Type B pancreatic cell (in vitro differentiated cells): ENCODE measurements at regions not wholly inside any gene's neighbourhood (a gene's known extent, or its start where the extent isn't known, plus 50 kb on each side); places are given as distances from the start of the nearest gene placed in this dataset.

Source experiments
- DNase-seq: peaks from one replicate; pipeline ENCODE4 v3.0.0; 2021; ENCODE audit warnings: mixed read lengths; ENCODE audit not compliant: unreplicated experiment; ENCODE audit errors: extremely low spot score
- H3K27ac Mint-ChIP-seq: 2 replicates; pipeline ENCODE4 v1.8.0; 2021; ENCODE audit warnings: mild to moderate bottlenecking, mixed read lengths
- H3K27me3 Mint-ChIP-seq: 2 replicates; pipeline ENCODE4 v1.8.0; 2021; ENCODE audit warnings: mixed read lengths
- H3K36me3 Mint-ChIP-seq: 2 replicates; pipeline ENCODE4 v1.8.0; 2021; ENCODE audit warnings: mixed read lengths
- H3K4me1 Mint-ChIP-seq: one replicate; pipeline ENCODE4 v1.8.0; 2021; ENCODE audit warnings: mixed read lengths; ENCODE audit not compliant: unreplicated experiment
- H3K4me3 Mint-ChIP-seq: 2 replicates; pipeline ENCODE4 v1.8.0; 2021; ENCODE audit warnings: mild to moderate bottlenecking, mixed read lengths
- H3K9me3 Mint-ChIP-seq: 2 replicates; pipeline ENCODE4 v1.8.0; 2021; ENCODE audit warnings: mixed read lengths
- TF ChIP-seq, protein P1 (sequence below): fragments of 200-600 bp; sonication (generic); conservative IDR thresholded peaks from 2 replicates; pipeline ENCODE4 v1.5.0; 2021; ENCODE audit warnings: antibody characterized with exemption, mild to moderate bottlenecking

DNA sequence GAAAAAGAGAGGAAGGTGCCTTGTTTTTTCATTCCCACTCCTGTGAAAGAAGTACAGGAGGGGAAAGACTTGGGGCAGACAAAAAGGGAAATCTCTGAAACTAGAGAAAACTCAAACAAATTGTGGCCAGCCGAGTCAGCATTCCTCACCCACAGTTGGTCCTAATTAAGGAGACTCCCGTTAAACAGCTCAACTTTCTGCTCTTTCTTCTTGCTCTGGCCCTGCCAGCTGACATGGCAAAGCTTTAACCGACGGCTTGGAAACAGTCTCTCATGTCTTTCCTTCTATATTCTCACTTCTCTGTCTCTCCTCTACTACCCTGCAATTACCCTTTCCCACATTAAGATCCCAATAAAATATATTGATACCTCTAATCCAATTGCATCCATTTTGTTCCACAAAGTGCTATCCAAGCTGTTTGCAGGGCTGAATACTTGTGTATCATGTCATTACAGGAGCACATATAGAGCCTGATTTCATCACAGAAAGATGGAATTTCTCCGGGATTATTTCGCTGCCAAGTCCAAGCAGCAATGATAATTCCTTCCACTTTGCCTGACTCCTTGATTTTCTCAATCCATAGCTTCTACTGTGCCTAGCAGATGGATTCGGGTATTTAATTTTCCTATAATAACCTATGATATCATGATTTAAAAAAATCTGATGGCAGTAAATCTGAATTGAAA lies 65.4 kb upstream of the IPO9 start:
- H3K36me3 Mint-ChIP-seq, result no peaks in the 10 kb centered on the region
- no peak for DNase-seq
- peak overlapping the region; percentile 4 for H3K27ac Mint-ChIP-seq
- no peaks in the 10 kb centered on the region for H3K9me3 Mint-ChIP-seq
- no peaks in the 10 kb centered on the region for H3K27me3 Mint-ChIP-seq
- peaks cover 59% of the 10 kb centered on the region for H3K4me1 Mint-ChIP-seq
- TF ChIP-seq, protein P1, sequence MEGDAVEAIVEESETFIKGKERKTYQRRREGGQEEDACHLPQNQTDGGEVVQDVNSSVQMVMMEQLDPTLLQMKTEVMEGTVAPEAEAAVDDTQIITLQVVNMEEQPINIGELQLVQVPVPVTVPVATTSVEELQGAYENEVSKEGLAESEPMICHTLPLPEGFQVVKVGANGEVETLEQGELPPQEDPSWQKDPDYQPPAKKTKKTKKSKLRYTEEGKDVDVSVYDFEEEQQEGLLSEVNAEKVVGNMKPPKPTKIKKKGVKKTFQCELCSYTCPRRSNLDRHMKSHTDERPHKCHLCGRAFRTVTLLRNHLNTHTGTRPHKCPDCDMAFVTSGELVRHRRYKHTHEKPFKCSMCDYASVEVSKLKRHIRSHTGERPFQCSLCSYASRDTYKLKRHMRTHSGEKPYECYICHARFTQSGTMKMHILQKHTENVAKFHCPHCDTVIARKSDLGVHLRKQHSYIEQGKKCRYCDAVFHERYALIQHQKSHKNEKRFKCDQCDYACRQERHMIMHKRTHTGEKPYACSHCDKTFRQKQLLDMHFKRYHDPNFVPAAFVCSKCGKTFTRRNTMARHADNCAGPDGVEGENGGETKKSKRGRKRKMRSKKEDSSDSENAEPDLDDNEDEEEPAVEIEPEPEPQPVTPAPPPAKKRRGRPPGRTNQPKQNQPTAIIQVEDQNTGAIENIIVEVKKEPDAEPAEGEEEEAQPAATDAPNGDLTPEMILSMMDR, result no peak
- peak overlapping the region; percentile 50 for H3K4me3 Mint-ChIP-seq

DNA sequence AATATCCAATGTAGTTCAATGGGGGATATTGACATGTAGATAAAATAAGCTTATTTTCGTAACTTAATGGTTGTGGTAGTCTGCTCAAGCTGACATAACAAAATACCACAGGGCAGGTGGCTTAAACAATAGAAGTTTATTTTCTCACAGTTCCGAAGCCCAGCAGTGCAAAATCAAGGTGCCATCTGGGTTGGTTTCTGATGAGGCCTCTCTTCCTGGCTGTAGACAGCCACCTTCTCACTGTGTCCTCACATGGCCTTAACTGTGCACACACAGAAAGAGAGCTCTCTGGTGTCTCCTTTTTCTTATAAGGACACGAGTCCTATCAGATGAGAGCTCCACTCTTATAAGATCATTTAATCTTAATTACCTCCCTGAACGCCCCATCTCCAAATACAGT lies 64.8 kb upstream of the IPO9 start:
- no peaks in the 10 kb centered on the region for H3K36me3 Mint-ChIP-seq
- H3K4me1 Mint-ChIP-seq, result peaks cover 54% of the 10 kb centered on the region
- TF ChIP-seq, protein P1, result no peak
- H3K9me3 Mint-ChIP-seq, result no peaks in the 10 kb centered on the region
- no peak for DNase-seq
- H3K4me3 Mint-ChIP-seq, result no peak overlapping the region
- H3K27ac Mint-ChIP-seq, result no peak overlapping the region
- no peaks in the 10 kb centered on the region for H3K27me3 Mint-ChIP-seq

DNA sequence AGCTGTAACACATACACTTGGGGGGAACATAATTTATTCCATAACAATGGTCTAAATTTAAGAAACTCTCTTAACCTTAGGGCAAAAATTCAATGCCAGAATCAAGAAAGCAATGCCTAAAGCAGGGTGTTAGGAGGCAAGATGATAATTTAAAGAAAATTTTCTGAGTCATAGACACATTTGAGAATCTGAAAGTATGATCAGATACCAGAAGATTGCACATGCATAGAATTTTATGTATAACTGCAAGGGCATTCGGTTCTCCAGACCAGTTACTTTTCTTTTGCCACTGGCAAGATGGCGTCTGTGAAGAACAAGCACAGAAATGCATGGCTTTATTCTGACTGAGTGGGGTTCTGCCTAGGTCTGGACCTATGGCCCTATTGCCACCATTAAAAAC lies 64.4 kb upstream of the IPO9 start:
- Mint-ChIP-seq H3K4me3 (no peak overlapping the region), H3K36me3 (peaks cover 3% of the 10 kb centered on the region), H3K4me1 (peaks cover 50% of the 10 kb centered on the region), H3K27ac (no peak overlapping the region), H3K27me3 (no peaks in the 10 kb centered on the region), H3K9me3 (no peaks in the 10 kb centered on the region)
- no peak for DNase-seq
- TF ChIP-seq, protein P1, result no peak

- Mint-ChIP-seq H3K4me1 (peaks cover 35% of the 10 kb centered on the region), H3K9me3 (peaks cover 8% of the 10 kb centered on the region)
Observed at GRCh38 chr1:201766131-201766866, 62.7 kb upstream of the IPO9 start.

DNA sequence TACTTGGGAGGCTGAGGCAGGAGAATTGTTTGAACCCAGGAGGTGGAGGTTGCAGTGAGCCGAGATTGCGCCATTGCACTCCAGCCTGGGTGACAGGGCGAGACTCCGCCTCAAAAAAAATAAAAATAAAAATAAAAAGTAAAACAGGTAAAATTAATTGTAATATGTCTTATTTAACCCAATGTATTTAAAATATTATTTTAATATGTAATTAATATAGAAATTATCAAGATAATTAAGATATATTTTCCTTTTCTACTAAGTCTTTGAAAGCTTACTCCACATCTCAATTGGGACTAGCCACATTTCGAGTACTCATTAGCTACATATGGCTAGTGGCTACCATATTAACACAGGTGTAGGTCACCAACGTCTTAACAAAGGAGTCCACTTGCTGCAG lies 61.6 kb upstream of the IPO9 start:
- peaks cover 28% of the 10 kb centered on the region for H3K4me1 Mint-ChIP-seq

More at GRCh38 chr1:201766131-201766866, 62.7 kb upstream of the IPO9 start:
- Mint-ChIP-seq H3K27me3 (no peaks in the 10 kb centered on the region), H3K27ac (peak overlapping the region; percentile 44), H3K4me3 (no peak overlapping the region), H3K36me3 (peaks cover 14% of the 10 kb centered on the region)
- no peak for DNase-seq
- TF ChIP-seq, protein P1, result no peak

More for the DNA sequence above, 61.6 kb upstream of the IPO9 start:
- Mint-ChIP-seq H3K36me3 (peaks cover 23% of the 10 kb centered on the region), H3K4me3 (no peak overlapping the region), H3K9me3 (peaks cover 8% of the 10 kb centered on the region), H3K27ac (no peak overlapping the region), H3K27me3 (no peaks in the 10 kb centered on the region)
- no peak for DNase-seq
- TF ChIP-seq, protein P1, result no peak
